Liver (tissue), 8 donors: ENCODE measurements at regions not wholly inside any gene's neighbourhood (a gene's known extent, or its start where the extent isn't known, plus 50 kb on each side); places are given as distances from the start of the nearest gene placed in this dataset.

ENCODE experiments used
- DNase-seq: peaks from one replicate; pipeline ENCODE4 v3.0.0-alpha.2; 2017; ENCODE audit warnings: low spot score
- H3K27ac ChIP-seq, 2 donors: one replicate each; pipeline ENCODE4 v1.7.0; 2013; ENCODE audit warnings: inconsistent platforms in 2 of 2, low read length in 2 of 2, control low read depth in 1 of 2, low read depth in 1 of 2, mild to moderate bottlenecking in 1 of 2
- H3K27me3 ChIP-seq, 4 donors: one replicate each; pipeline versions ENCODE4 v1.6.1 to v1.7.0; 2013; ENCODE audit warnings: low read length in 3 of 4, inconsistent platforms in 1 of 4, mild to moderate bottlenecking in 1 of 4, moderate library complexity in 1 of 4; ENCODE audit not compliant: control insufficient read depth in 4 of 4, insufficient read depth in 4 of 4
- H3K36me3 ChIP-seq, 4 donors: one replicate each; pipeline versions ENCODE4 v1.6.1 to v1.7.0; 2013; ENCODE audit warnings: low read length in 3 of 4, mild to moderate bottlenecking in 3 of 4, low read depth in 1 of 4, moderate library complexity in 1 of 4; ENCODE audit not compliant: control insufficient read depth in 4 of 4, insufficient read depth in 3 of 4
- H3K4me1 ChIP-seq, 4 donors: one replicate each; pipeline versions ENCODE4 v1.6.1 to v1.7.0; 2013; ENCODE audit warnings: low read length in 3 of 4, mild to moderate bottlenecking in 3 of 4, moderate library complexity in 1 of 4; ENCODE audit not compliant: control insufficient read depth in 4 of 4, insufficient read depth in 4 of 4
- H3K4me3 ChIP-seq, 3 donors: one replicate each; pipeline versions ENCODE4 v1.6.1 to v1.7.0; 2013; ENCODE audit warnings: low read length in 3 of 3, control low read depth in 1 of 3, low read depth in 1 of 3, mild to moderate bottlenecking in 1 of 3
- H3K9ac ChIP-seq, 2 donors: one replicate each; pipeline ENCODE4 v1.7.0; 2013; ENCODE audit warnings: low read length in 2 of 2, mild to moderate bottlenecking in 2 of 2, moderate library complexity in 2 of 2, control low read depth in 1 of 2, low read depth in 1 of 2
- H3K9me3 ChIP-seq, 4 donors: one replicate each; pipeline versions ENCODE4 v1.6.1 to v1.7.0; 2013; ENCODE audit warnings: low read length in 3 of 4; ENCODE audit not compliant: control insufficient read depth in 4 of 4
- EGR1 ChIP-seq, 2 donors: IDR thresholded peaks; 2 replicates each; pipeline ENCODE4 v1.6.1; 2016 to 2018; ENCODE audit warnings: antibody characterized with exemption in 2 of 2, low read depth in 2 of 2
- HNF4A ChIP-seq, 2 donors: conservative IDR thresholded peaks; 2 replicates each; pipeline ENCODE4 v1.6.1; 2016; ENCODE audit warnings: antibody characterized with exemption in 2 of 2, mild to moderate bottlenecking in 2 of 2
- HNF4G ChIP-seq: IDR thresholded peaks from 2 replicates; pipeline ENCODE4 v1.6.1; 2016; ENCODE audit warnings: antibody characterized with exemption
- JUND ChIP-seq, 2 donors: IDR thresholded peaks; 2 replicates each; pipeline ENCODE4 v1.6.1; 2016; ENCODE audit warnings: antibody characterized with exemption in 2 of 2
- NR2F2 ChIP-seq: IDR thresholded peaks from 2 replicates; pipeline ENCODE4 v1.6.1; 2016; ENCODE audit warnings: antibody characterized with exemption
- RAD21 ChIP-seq, 2 donors: IDR thresholded peaks; 2 replicates each; pipeline ENCODE4 v1.6.1; 2016; ENCODE audit warnings: antibody characterized with exemption in 2 of 2, mild to moderate bottlenecking in 2 of 2
- TAF1 ChIP-seq: conservative IDR thresholded peaks from 2 replicates; pipeline ENCODE4 v1.6.1; 2016; ENCODE audit warnings: antibody characterized with exemption, mild to moderate bottlenecking
- YY1 ChIP-seq: IDR thresholded peaks from 2 replicates; pipeline ENCODE4 v1.6.1; 2016; ENCODE audit warnings: antibody characterized with exemption, mild to moderate bottlenecking
- WGBS: extraction: QIAGEN DNeasy Blood & Tissue Kit; methylation state at CpG from one replicate; pipeline ENCODE4 v1.1.7; 2013; 5-methylcytosine and 5-hydroxymethylcytosine counted together
- TF ChIP-seq, protein P1 (sequence below): IDR thresholded peaks from 2 replicates; pipeline ENCODE4 v1.6.1; 2016; ENCODE audit warnings: antibody characterized with exemption
- TF ChIP-seq, protein P2 (sequence below): IDR thresholded peaks from 2 replicates; pipeline ENCODE4 v1.6.1; 2016; ENCODE audit warnings: antibody characterized with exemption
- TF ChIP-seq, protein P3 (sequence below): IDR thresholded peaks from 2 replicates; pipeline ENCODE4 v1.6.1; 2016; ENCODE audit warnings: antibody characterized with exemption
- TF ChIP-seq, protein P4 (sequence below): IDR thresholded peaks from 2 replicates; pipeline ENCODE4 v1.6.1; 2016; ENCODE audit warnings: antibody characterized with exemption, mild to moderate bottlenecking
- TF ChIP-seq, protein P5 (sequence below): fragments of 150-350 bp; IDR thresholded peaks from 2 replicates; pipeline ENCODE4 v1.5.1; 2017; ENCODE audit warnings: improper control_type of control experiment, low read depth, low read length; ENCODE audit not compliant: missing input control
- donor health status: healthy.
- donor health status: healthy.
- donor health status: healthy.
- donor health status: healthy.
- donor health status: healthy.

DNA sequence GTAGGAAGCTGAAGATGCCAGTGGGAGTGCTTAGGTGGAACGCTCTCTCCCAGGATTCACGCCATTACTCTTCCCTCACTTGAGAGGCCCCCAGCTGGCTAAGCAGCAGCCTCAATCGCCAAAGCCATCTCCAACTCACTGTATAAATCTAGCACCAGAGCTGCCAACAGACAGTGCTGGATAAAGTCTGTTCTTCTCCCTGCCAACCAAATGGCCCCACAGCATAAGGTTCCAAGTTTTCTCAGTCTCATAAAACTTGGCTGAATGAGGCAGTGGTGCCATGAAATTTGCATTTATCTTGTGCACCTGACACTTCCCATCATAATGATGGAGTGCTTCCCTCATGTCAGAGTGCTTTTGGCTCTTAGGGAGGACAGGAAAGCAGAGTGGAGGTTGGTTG, 428.2 kb upstream of the ETAA1 start (continued):
- TF ChIP-seq, protein P1, sequence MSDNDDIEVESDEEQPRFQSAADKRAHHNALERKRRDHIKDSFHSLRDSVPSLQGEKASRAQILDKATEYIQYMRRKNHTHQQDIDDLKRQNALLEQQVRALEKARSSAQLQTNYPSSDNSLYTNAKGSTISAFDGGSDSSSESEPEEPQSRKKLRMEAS: no peak
- TF ChIP-seq HNF4G (no peak), TAF1 (no peak), HNF4A (conservative IDR thresholded peaks at IDR 0.05) (no peak)
- TF ChIP-seq, protein P2, sequence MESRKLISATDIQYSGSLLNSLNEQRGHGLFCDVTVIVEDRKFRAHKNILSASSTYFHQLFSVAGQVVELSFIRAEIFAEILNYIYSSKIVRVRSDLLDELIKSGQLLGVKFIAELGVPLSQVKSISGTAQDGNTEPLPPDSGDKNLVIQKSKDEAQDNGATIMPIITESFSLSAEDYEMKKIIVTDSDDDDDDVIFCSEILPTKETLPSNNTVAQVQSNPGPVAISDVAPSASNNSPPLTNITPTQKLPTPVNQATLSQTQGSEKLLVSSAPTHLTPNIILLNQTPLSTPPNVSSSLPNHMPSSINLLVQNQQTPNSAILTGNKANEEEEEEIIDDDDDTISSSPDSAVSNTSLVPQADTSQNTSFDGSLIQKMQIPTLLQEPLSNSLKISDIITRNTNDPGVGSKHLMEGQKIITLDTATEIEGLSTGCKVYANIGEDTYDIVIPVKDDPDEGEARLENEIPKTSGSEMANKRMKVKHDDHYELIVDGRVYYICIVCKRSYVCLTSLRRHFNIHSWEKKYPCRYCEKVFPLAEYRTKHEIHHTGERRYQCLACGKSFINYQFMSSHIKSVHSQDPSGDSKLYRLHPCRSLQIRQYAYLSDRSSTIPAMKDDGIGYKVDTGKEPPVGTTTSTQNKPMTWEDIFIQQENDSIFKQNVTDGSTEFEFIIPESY: no peak

DNA sequence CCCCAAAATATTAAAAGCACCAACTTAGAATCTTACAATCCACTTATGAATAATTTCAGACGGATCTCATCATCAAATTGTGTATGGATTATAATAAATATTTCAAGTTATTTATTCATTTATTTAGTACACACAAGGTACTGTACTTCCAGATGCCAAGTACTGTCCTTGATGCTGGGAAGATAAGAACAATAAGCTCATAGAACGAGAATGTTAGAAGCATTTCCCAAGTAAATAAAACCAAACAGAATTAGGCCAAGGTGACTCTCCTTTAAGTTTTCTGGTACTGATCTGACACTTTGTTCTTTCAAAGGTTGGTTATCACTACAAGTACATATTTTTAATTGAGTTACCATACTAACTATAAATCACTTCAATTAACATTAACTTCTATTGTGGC, 416.1 kb upstream of the ETAA1 start:
- no peak for DNase-seq
- H3K4me3 ChIP-seq: no peak overlapping the region
- TF ChIP-seq, protein P3, sequence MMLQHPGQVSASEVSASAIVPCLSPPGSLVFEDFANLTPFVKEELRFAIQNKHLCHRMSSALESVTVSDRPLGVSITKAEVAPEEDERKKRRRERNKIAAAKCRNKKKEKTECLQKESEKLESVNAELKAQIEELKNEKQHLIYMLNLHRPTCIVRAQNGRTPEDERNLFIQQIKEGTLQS: no peak
- TF ChIP-seq, protein P4, sequence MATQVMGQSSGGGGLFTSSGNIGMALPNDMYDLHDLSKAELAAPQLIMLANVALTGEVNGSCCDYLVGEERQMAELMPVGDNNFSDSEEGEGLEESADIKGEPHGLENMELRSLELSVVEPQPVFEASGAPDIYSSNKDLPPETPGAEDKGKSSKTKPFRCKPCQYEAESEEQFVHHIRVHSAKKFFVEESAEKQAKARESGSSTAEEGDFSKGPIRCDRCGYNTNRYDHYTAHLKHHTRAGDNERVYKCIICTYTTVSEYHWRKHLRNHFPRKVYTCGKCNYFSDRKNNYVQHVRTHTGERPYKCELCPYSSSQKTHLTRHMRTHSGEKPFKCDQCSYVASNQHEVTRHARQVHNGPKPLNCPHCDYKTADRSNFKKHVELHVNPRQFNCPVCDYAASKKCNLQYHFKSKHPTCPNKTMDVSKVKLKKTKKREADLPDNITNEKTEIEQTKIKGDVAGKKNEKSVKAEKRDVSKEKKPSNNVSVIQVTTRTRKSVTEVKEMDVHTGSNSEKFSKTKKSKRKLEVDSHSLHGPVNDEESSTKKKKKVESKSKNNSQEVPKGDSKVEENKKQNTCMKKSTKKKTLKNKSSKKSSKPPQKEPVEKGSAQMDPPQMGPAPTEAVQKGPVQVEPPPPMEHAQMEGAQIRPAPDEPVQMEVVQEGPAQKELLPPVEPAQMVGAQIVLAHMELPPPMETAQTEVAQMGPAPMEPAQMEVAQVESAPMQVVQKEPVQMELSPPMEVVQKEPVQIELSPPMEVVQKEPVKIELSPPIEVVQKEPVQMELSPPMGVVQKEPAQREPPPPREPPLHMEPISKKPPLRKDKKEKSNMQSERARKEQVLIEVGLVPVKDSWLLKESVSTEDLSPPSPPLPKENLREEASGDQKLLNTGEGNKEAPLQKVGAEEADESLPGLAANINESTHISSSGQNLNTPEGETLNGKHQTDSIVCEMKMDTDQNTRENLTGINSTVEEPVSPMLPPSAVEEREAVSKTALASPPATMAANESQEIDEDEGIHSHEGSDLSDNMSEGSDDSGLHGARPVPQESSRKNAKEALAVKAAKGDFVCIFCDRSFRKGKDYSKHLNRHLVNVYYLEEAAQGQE: no peak
- TF ChIP-seq NR2F2 (no peak), YY1 (no peak), RAD21 (IDR thresholded peaks at IDR 0.05) (no peak), JUND (IDR thresholded peaks at IDR 0.05) (no peak)
- TF ChIP-seq, protein P1: no peak
- H3K27ac ChIP-seq: no peak overlapping the region
- H3K9me3 ChIP-seq: no peaks in the 10 kb centered on the region
- no peaks in the 10 kb centered on the region for H3K27me3 ChIP-seq
- H3K9ac ChIP-seq: no peak overlapping the region
- no peaks in the 10 kb centered on the region for H3K36me3 ChIP-seq
- H3K4me1 ChIP-seq: no peaks in the 10 kb centered on the region
- 59% methylated on average over 2 of the region's 2 CpGs for WGBS

DNA sequence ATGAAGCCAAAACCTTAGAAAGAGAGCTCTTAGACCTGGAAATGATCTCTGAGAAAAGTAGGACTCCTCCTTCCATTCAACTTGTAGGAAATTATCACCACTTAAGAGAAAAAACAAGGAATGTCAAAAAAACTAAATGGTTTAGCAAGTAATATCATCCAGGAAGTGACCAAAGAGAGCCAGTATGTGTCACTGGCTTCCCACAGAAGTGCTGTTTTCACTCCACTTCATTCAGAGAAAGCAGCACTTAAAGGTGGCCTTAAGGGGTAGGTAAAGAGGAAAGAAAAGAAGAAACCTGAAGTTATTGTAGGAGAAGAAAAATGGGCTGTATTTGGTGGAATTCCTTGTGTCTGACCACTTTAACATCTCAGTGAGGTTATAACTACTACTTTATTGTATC, 414.4 kb upstream of the ETAA1 start:
- no peaks in the 10 kb centered on the region for H3K4me1 ChIP-seq
- no peak overlapping the region for H3K27ac ChIP-seq
- H3K36me3 ChIP-seq: no peaks in the 10 kb centered on the region
- no peak for TF ChIP-seq EGR1 (IDR thresholded peaks at IDR 0.05; ENCODE audit: low read depth in 2 of 2)
- peak; percentile 55 to 65 for TF ChIP-seq RAD21 (IDR thresholded peaks at IDR 0.05)
- TF ChIP-seq, protein P5, sequence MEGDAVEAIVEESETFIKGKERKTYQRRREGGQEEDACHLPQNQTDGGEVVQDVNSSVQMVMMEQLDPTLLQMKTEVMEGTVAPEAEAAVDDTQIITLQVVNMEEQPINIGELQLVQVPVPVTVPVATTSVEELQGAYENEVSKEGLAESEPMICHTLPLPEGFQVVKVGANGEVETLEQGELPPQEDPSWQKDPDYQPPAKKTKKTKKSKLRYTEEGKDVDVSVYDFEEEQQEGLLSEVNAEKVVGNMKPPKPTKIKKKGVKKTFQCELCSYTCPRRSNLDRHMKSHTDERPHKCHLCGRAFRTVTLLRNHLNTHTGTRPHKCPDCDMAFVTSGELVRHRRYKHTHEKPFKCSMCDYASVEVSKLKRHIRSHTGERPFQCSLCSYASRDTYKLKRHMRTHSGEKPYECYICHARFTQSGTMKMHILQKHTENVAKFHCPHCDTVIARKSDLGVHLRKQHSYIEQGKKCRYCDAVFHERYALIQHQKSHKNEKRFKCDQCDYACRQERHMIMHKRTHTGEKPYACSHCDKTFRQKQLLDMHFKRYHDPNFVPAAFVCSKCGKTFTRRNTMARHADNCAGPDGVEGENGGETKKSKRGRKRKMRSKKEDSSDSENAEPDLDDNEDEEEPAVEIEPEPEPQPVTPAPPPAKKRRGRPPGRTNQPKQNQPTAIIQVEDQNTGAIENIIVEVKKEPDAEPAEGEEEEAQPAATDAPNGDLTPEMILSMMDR: peak; percentile 3
- TF ChIP-seq, protein P1: no peak
- no peaks in the 10 kb centered on the region for H3K9me3 ChIP-seq
- peaks cover 0 to 2% (median 0%) of the 10 kb centered on the region in 4 donors for H3K27me3 ChIP-seq
- DNase-seq: no peak
- H3K9ac ChIP-seq: no peak overlapping the region
- H3K4me3 ChIP-seq: no peak overlapping the region
